OCI-LY7 (cell line): ENCODE measurements at regions not wholly inside any gene's neighbourhood (a gene's known extent, or its start where the extent isn't known, plus 50 kb on each side); places are given as distances from the start of the nearest gene placed in this dataset.

Experiments
- EZH2phosphoT487 ChIP-seq: fragments of 200-600 bp; sonication (generic); IDR thresholded peaks from 2 replicates; pipeline ENCODE4 v1.6.1; 2018; ENCODE audit warnings: low read depth, borderline replicate concordance, mild to moderate bottlenecking, mixed run types, antibody characterized with exemption, low read length, moderate library complexity, mixed read lengths
- TF ChIP-seq, protein P1 (sequence below): fragments of 200-600 bp; sonication (generic); conservative IDR thresholded peaks from 2 replicates; pipeline ENCODE4 v1.5.1; 2014; ENCODE audit warnings: mild to moderate bottlenecking, antibody characterized with exemption, low read length, moderate library complexity, mixed read lengths

GRCh38 chr2:48108455-48108854 lies 202.2 kb upstream of the FBXO11 start:
- TF ChIP-seq, protein P1, sequence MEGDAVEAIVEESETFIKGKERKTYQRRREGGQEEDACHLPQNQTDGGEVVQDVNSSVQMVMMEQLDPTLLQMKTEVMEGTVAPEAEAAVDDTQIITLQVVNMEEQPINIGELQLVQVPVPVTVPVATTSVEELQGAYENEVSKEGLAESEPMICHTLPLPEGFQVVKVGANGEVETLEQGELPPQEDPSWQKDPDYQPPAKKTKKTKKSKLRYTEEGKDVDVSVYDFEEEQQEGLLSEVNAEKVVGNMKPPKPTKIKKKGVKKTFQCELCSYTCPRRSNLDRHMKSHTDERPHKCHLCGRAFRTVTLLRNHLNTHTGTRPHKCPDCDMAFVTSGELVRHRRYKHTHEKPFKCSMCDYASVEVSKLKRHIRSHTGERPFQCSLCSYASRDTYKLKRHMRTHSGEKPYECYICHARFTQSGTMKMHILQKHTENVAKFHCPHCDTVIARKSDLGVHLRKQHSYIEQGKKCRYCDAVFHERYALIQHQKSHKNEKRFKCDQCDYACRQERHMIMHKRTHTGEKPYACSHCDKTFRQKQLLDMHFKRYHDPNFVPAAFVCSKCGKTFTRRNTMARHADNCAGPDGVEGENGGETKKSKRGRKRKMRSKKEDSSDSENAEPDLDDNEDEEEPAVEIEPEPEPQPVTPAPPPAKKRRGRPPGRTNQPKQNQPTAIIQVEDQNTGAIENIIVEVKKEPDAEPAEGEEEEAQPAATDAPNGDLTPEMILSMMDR = no peak
- no peak for TF ChIP-seq EZH2phosphoT487
